Panc1 (cell line): ENCODE measurements at regions not wholly inside any gene's neighbourhood (a gene's known extent, or its start where the extent isn't known, plus 50 kb on each side); places are given as distances from the start of the nearest gene placed in this dataset.

ENCODE experiments used
- SIN3A ChIP-seq: IDR thresholded peaks from 2 replicates; pipeline ENCODE4 v1.6.1; 2012; ENCODE audit warnings: low read depth, mild to moderate bottlenecking, low read length, moderate library complexity, borderline replicate concordance; ENCODE audit not compliant: insufficient read depth
- TF ChIP-seq, protein P1 (sequence below): fragments of 450-650 bp; IDR thresholded peaks from 2 replicates; pipeline ENCODE4 v1.5.1; 2017; ENCODE audit warnings: mild to moderate bottlenecking

DNA sequence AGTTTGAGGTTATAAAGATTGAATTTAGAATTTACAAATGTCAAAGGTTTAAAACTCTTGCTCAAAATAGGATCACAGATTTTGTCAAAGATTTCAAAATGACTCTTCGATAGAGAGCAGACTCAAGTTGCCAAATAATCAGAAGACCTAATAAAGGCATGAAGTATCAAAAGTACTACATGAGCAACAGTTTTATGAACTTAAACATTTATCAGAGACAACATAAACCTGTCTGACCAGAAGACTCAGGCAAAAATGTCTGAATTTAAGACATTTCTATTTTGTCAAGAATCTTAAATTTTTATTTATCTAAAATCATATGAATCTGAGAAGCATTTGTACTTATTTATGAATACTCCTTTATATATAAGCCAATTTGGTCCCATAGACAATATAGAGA lies 330.9 kb downstream of the PTPRU start:
- TF ChIP-seq SIN3A = no peak
- TF ChIP-seq, protein P1, sequence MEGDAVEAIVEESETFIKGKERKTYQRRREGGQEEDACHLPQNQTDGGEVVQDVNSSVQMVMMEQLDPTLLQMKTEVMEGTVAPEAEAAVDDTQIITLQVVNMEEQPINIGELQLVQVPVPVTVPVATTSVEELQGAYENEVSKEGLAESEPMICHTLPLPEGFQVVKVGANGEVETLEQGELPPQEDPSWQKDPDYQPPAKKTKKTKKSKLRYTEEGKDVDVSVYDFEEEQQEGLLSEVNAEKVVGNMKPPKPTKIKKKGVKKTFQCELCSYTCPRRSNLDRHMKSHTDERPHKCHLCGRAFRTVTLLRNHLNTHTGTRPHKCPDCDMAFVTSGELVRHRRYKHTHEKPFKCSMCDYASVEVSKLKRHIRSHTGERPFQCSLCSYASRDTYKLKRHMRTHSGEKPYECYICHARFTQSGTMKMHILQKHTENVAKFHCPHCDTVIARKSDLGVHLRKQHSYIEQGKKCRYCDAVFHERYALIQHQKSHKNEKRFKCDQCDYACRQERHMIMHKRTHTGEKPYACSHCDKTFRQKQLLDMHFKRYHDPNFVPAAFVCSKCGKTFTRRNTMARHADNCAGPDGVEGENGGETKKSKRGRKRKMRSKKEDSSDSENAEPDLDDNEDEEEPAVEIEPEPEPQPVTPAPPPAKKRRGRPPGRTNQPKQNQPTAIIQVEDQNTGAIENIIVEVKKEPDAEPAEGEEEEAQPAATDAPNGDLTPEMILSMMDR = no peak
